GM23338 (cell line): ENCODE measurements at regions not wholly inside any gene's neighbourhood (a gene's known extent, or its start where the extent isn't known, plus 50 kb on each side); places are given as distances from the start of the nearest gene placed in this dataset.

Source experiments
- CTCF ChIP-seq, 2 experiments: fragments of 200-600 bp in 1 of 2; sonication (generic) in 1 of 2; conservative IDR thresholded peaks; 2 replicates each; pipeline versions ENCODE4 v1.5.1 to v1.6.1; 2016 to 2017; ENCODE audit warnings: antibody characterized with exemption in 2 of 2, low read depth in 2 of 2, mild to moderate bottlenecking in 2 of 2, moderate library complexity in 1 of 2
- EZH2 ChIP-seq: fragments of 200-600 bp; sonication (generic); IDR thresholded peaks from one replicate; pipeline ENCODE4 v1.8.0; 2017; ENCODE audit warnings: antibody characterized with exemption, mild to moderate bottlenecking, low read depth; ENCODE audit not compliant: unreplicated experiment
- POLR2AphosphoS5 ChIP-seq: IDR thresholded peaks from 2 replicates; pipeline ENCODE4 v1.6.1; 2016; ENCODE audit warnings: antibody characterized with exemption, low read depth
- REST ChIP-seq: IDR thresholded peaks from one replicate; pipeline ENCODE4 v1.6.1; 2018; ENCODE audit warnings: antibody characterized with exemption; ENCODE audit not compliant: unreplicated experiment

- no peak for TF ChIP-seq EZH2
- no peak for TF ChIP-seq CTCF (conservative IDR thresholded peaks at IDR 0.05; ENCODE audit: low read depth in 2 of 2)
- TF ChIP-seq REST, result no peak
- no peak for TF ChIP-seq POLR2AphosphoS5
Measured at GRCh38 chr5:115381911-115382662, 85.6 kb upstream of the CCDC112 start.
